Fibroblast of lung (primary cell): ENCODE measurements at regions not wholly inside any gene's neighbourhood (a gene's known extent, or its start where the extent isn't known, plus 50 kb on each side); places are given as distances from the start of the nearest gene placed in this dataset.
"Not testable (repeated sequence)": the region's sequence is repeated elsewhere in the genome, so short reads cannot be mapped to it uniquely, and the experiment has no call there.

Experiments
- DNase-seq, 2 donors: peaks; one replicate each; pipeline versions ENCODE4 v3.0.0 to v3.0.0-alpha.2; 2010; ENCODE audit warnings: low read depth in 2 of 2
- H2AFZ ChIP-seq: 2 replicates; pipeline ENCODE4 v1.5.1; 2012; ENCODE audit warnings: low read length, control low read depth, inconsistent platforms
- H3K27ac ChIP-seq: 2 replicates; pipeline ENCODE4 v1.5.1; 2011; ENCODE audit warnings: low read length, control low read depth; ENCODE audit not compliant: insufficient read depth
- H3K27me3 ChIP-seq: 2 replicates; pipeline ENCODE4 v1.5.1; 2011; ENCODE audit warnings: mild to moderate bottlenecking, low read length; ENCODE audit not compliant: control insufficient read depth, insufficient read depth
- H3K36me3 ChIP-seq: 2 replicates; pipeline ENCODE4 v1.5.1; 2011; ENCODE audit warnings: low read length; ENCODE audit not compliant: control insufficient read depth, insufficient read depth
- H3K4me1 ChIP-seq: 2 replicates; pipeline ENCODE4 v1.5.1; 2011; ENCODE audit warnings: low read length; ENCODE audit not compliant: control insufficient read depth, insufficient read depth; ENCODE audit errors: extremely low read depth
- H3K4me2 ChIP-seq: 2 replicates; pipeline ENCODE4 v1.5.1; 2011; ENCODE audit warnings: low read length, control low read depth; ENCODE audit not compliant: insufficient read depth; ENCODE audit errors: extremely low read depth
- H3K4me3 ChIP-seq, 4 experiments: fragments of 200-600 bp in 1 of 4; sonication (generic) in 1 of 4; replicated peaks in 1 of 4; 2 replicates each; pipeline ENCODE4 v1.5.1; 2011 to 2016; ENCODE audit warnings: low read length in 4 of 4, low read depth in 3 of 4, mild to moderate bottlenecking in 3 of 4, control low read depth in 2 of 4, inconsistent platforms in 1 of 4, mixed read lengths in 1 of 4; ENCODE audit not compliant: insufficient read depth in 1 of 4; ENCODE audit errors: control extremely low read depth in 1 of 4
- H3K79me2 ChIP-seq: 2 replicates; pipeline ENCODE4 v1.5.1; 2012; ENCODE audit warnings: mild to moderate bottlenecking, low read length, inconsistent platforms; ENCODE audit not compliant: control insufficient read depth, insufficient read depth
- H3K9ac ChIP-seq: 2 replicates; pipeline ENCODE4 v1.5.1; 2011; ENCODE audit warnings: mild to moderate bottlenecking, low read length, control low read depth; ENCODE audit not compliant: insufficient read depth
- H3K9me3 ChIP-seq: 2 replicates; pipeline ENCODE4 v1.5.1; 2012; ENCODE audit warnings: low read depth, low read length; ENCODE audit not compliant: control insufficient read depth, insufficient read depth
- H4K20me1 ChIP-seq: 2 replicates; pipeline ENCODE4 v1.5.1; 2011; ENCODE audit warnings: low read length; ENCODE audit not compliant: control insufficient read depth, insufficient read depth; ENCODE audit errors: extremely low read depth
- EZH2 ChIP-seq: IDR thresholded peaks from 2 replicates; pipeline ENCODE4 v1.5.1; 2012; ENCODE audit warnings: low read length, control low read depth, mild to moderate bottlenecking; ENCODE audit errors: missing control alignments
- TF ChIP-seq, protein P1 (sequence below), 2 donors: IDR thresholded peaks in 1 of 2; conservative IDR thresholded peaks in 1 of 2; 1 replicate in 1 of 2; 2 replicates in 1 of 2; pipeline ENCODE4 v1.5.1; 2011 to 2012; ENCODE audit warnings: low read length in 2 of 2, control low read depth in 1 of 2, inconsistent platforms in 1 of 2, low read depth in 1 of 2, mild to moderate bottlenecking in 1 of 2

DNA sequence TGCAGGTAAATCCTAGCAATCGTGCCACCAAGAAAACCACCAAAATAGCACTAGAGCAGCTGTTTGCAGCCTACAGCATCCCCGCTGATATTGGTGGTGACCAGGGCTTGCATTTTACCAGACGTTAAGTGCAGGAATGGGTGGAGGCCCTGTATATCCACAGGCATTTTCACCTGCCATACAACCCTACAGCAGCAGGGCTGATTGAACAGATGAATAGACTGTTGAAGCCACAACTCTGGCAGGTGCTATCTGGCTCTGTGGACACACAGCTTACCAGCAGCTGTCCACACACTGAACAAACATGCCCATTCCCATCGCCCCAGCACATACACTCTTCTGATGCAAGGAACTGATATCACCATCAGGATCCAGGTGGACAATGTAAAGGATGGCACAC, 154.5 kb upstream of the APC start:
- no peak for DNase-seq

DNA sequence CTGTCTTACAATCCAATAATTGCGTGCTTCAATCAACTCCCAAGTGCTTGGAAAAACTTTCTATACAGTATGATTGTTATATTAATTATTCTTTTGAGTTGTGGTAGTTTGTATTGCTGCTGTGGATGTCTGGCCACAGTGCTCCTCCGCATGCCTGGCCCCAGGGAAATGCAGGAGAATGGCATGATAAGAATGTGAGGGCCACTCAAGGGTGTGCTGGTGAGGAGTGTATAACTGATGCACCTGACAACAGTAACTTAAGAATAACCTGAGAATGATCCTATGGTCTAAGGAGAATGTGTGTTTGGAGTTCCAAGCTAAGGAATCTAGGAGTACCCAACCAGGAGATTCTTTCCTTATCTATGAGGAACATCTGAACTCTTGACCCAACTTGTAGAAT, 152.9 kb upstream of the APC start:
- no peaks in the 10 kb centered on the region for H3K27me3 ChIP-seq
- no peak overlapping the region for H3K4me2 ChIP-seq
- DNase-seq = no peak
- H3K4me3 ChIP-seq = no peak overlapping the region
- TF ChIP-seq, protein P1, sequence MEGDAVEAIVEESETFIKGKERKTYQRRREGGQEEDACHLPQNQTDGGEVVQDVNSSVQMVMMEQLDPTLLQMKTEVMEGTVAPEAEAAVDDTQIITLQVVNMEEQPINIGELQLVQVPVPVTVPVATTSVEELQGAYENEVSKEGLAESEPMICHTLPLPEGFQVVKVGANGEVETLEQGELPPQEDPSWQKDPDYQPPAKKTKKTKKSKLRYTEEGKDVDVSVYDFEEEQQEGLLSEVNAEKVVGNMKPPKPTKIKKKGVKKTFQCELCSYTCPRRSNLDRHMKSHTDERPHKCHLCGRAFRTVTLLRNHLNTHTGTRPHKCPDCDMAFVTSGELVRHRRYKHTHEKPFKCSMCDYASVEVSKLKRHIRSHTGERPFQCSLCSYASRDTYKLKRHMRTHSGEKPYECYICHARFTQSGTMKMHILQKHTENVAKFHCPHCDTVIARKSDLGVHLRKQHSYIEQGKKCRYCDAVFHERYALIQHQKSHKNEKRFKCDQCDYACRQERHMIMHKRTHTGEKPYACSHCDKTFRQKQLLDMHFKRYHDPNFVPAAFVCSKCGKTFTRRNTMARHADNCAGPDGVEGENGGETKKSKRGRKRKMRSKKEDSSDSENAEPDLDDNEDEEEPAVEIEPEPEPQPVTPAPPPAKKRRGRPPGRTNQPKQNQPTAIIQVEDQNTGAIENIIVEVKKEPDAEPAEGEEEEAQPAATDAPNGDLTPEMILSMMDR (conservative IDR thresholded peaks at IDR 0.05 in 1 of 2, IDR thresholded peaks at IDR 0.05 in 1 of 2; ENCODE audit: low read depth in 1 of 2, low read length in 2 of 2) = no peak
- TF ChIP-seq EZH2 = no peak
- no peak overlapping the region for H3K9ac ChIP-seq
- H3K9me3 ChIP-seq = no peaks in the 10 kb centered on the region
- H4K20me1 ChIP-seq = no peaks in the 10 kb centered on the region
- H3K27ac ChIP-seq = no peak overlapping the region
- no peaks in the 10 kb centered on the region for H3K79me2 ChIP-seq
- no peaks in the 10 kb centered on the region for H3K36me3 ChIP-seq
- no peaks in the 10 kb centered on the region for H3K4me1 ChIP-seq
- no peak overlapping the region for H2AFZ ChIP-seq

More for the DNA sequence above, 154.5 kb upstream of the APC start:
- Histone ChIP-seq H3K4me3 (no peak overlapping the region), H3K27me3 (no peaks in the 10 kb centered on the region), H3K9ac (no peak overlapping the region), H3K4me1 (no peaks in the 10 kb centered on the region), H4K20me1 (no peaks in the 10 kb centered on the region), H2AFZ (no peak overlapping the region), H3K9me3 (no peaks in the 10 kb centered on the region), H3K79me2 (no peaks in the 10 kb centered on the region), H3K4me2 (no peak overlapping the region), H3K27ac (no peak overlapping the region), H3K36me3 (no peaks in the 10 kb centered on the region)
- TF ChIP-seq, protein P1 (conservative IDR thresholded peaks at IDR 0.05 in 1 of 2, IDR thresholded peaks at IDR 0.05 in 1 of 2; ENCODE audit: low read depth in 1 of 2, low read length in 2 of 2) = no peak
- no peak for TF ChIP-seq EZH2

DNA sequence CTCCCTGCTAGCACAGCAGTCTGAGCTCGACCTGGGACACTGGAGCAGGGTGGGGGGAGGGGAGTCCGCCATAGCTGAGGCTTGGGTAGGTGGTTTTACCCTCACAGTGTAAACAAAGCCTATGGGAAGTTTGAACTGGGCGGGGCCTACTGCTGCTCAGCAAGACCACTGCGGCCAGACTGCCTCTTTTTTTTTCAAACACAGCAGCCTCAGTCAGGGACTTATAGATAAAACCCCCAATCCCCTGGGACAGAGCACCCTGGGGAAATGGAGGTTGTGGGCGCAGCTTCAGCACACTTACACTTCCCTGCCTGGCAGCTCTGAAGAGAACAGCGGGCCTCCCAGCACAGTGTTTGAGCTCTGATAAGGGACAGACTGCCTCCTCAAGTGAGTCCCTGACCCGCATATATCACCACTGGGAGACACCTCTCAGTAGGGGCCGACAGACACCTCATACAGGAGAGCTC, 151.1 kb upstream of the APC start:
- no peak for TF ChIP-seq EZH2
- TF ChIP-seq, protein P1 (conservative IDR thresholded peaks at IDR 0.05 in 1 of 2, IDR thresholded peaks at IDR 0.05 in 1 of 2; ENCODE audit: low read depth in 1 of 2, low read length in 2 of 2) = no peak
- Histone ChIP-seq H3K79me2 (no peaks in the 10 kb centered on the region), H4K20me1 (no peaks in the 10 kb centered on the region), H3K4me2 (no peak overlapping the region), H3K9ac (no peak overlapping the region), H3K9me3 (no peaks in the 10 kb centered on the region), H3K4me3 (no peak overlapping the region), H3K27me3 (no peaks in the 10 kb centered on the region), H3K36me3 (no peaks in the 10 kb centered on the region), H2AFZ (no peak overlapping the region), H3K27ac (no peak overlapping the region), H3K4me1 (no peaks in the 10 kb centered on the region)
- DNase-seq = no peak

DNA sequence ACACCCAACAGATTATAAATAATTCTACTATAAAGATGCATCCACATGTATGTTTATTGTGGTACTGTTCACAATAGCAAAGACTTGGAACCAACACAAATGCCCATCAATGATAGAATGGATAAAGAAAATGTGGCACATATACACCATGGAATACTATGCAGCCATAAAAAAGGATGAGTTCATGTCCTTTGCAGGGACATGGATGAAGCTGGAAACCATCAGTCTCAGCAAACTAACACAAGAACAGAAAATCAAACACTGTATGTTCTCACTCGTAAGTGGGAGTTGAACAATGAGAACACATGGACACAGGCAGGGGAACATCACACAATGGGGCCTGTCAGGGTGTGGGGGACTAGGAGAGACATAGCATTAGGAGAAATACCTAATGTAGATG, 146.8 kb upstream of the APC start:
- not testable (repeated sequence) for H3K9ac ChIP-seq, H3K27ac ChIP-seq, H3K79me2 ChIP-seq, H2AFZ ChIP-seq, H3K4me2 ChIP-seq, H3K27me3 ChIP-seq, H4K20me1 ChIP-seq, H3K4me3 ChIP-seq, H3K4me1 ChIP-seq, H3K9me3 ChIP-seq, DNase-seq, H3K36me3 ChIP-seq
